ENCODE measurements at regions not wholly inside any gene's neighbourhood (a gene's known extent, or its start where the extent isn't known, plus 50 kb on each side); places are given as distances from the start of the nearest gene placed in this dataset.
"Not testable (repeated sequence)": the region's sequence is repeated elsewhere in the genome, so short reads cannot be mapped to it uniquely, and the experiment has no call there.

DNA sequence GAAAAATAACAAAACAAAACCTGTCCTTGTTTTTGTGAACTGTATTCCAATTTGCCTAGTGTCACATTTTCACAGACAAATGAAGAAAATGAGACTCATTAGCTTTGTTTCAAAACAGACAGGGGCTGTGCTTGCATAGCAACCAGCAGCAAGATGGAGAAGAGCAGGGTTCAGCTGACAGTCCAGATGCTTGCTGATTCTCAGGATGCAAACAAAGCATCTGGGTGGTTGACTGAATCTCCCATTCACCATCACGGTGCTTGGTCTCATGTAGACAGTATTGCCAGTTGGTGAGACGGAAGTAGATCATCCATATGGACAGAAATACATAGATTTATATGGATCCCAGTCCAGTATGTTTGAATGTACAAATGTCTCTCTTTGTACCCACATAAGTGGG is 326.8 kb downstream of the CCDC85A start:
- intact Hi-C loops (cut with micrococcal nuclease), result no loop called here

DNA sequence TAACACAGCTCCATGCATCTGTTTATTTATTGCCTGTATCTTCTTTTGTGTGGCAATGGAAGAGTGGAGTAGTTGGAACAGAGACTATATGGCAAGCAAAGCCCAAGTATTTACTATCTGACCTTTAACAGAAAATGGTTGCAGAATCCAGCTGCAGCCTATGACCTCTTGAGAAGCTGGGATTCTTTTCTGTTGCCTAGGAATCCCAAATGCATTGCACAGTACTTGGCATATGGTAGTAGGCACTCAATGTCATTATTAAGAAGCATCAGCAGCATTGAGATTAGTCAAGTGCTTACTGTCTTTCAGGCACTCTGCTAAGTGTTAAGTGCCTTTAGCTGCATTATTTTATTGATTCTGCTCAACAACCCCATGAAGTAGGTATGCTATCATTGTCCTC is 331.6 kb downstream of the CCDC85A start:
- intact Hi-C loops (cut with micrococcal nuclease), result no loop called here

DNA sequence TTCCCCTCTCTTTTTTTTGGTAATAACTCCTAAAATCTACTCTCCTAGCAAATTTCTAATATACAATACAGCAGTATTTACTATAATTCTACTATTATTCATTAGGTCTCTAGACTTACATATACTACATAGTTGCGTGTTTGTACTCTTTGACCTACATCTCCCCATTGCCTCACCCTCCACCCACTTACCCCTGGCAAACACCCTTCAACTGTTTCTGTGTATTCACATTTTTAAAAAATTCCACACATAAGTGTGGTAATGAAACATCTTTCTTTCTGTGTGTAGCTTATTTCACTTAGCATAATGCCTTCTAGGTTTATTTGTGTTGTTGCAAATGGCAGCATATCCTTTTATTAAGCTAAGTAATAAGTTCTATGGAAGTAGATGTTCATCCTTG is 336.0 kb downstream of the CCDC85A start:
- intact Hi-C loops (cut with micrococcal nuclease), result no loop called here

DNA sequence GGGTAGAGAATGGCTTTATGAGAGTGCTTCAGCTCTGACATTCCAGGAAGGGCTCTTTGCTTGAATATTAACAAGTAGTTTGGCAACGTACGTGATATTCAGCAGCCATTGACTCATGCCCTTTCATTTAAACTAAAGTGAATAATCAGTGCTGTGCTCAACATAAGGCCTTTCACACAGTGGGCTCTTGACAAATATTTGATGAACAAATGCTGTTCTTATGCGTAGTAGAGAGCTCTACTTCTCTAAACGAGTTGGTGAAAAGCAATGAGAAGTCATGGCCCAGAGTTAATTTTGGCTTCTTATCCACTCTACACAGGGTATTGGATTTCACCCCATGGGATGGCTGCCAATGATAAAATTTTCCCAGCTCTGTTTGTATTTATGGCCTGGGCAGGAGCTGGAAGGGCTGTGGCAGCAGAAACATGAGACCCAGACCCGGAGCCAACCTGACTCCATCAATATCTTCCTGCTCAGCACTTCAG is 338.9 kb downstream of the CCDC85A start:
- intact Hi-C loops (cut with micrococcal nuclease), result no loop called here

DNA sequence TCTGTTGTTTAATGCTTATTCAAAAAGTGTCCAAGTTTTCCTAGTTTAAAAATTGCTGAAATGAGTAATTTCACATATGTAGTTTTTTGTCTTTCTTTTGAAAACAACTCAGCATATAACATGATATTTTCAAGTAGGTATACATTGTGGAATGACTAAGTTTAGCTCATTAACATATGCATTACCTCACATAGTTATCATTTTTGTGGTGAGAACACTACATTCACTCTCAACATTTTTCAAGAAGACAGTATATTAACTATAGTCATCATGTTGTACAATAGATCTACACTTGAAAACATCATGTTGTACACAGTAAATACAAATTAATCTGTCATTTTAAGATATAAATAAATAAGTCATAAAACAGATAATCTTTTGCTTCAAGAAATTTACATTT is 340.0 kb downstream of the CCDC85A start:
- intact Hi-C loops (cut with micrococcal nuclease), result no loop called here

DNA sequence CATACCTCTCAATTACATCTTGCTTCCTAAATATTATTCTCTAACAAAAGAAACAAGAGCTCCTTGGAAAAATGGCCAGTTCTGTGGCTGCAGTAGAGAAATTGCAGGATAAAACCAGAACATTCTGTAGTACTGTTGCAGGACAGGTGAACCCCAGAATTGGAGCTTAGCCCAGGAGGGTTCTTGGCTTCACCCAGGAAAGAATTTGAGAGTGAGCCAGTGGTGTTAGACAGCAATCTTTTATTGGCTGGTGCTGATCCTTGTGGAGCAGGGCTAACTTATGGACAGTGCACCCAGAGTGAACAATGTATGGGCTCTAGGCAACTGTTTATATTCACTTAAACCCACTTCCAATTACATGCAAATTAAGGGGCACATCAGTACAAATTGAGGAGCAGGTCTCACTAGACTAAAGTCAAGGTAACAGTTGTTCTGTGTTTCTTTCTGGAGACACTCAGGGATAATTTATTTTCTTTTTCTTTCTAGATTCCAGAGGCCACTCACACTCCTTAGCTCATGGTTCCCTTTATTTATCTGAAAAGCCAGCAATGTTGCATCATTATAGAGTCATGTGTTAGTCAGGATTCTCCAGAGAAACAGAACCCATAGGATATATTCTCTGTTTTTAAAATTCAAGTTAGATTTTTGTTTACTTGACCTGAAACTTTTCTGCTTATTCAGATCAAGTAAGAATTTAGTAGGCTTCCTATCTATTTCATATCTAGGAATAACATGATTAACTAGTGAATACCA is 348.1 kb downstream of the CCDC85A start:
- intact Hi-C loops (cut with micrococcal nuclease), result no loop called here

DNA sequence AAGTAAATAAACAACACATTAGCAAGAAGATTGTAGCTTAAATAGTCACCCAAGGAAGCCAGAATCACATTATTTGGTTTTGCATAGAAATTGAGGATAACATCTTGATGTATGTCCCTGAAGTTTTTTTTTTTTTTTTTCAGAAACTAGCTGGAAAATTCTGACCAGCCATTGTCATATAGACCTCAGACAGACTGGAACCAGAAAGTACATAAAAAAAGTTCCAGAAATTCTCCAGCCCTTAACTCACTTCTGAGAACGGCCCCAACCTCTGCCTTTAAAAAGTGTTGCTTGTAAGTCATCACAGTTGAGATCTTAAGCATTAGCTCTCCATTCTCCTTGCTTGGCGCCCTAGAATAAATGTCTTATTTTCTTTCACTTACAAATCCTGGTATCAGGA is 350.5 kb downstream of the CCDC85A start:
- intact Hi-C loops (cut with micrococcal nuclease), result no loop called here

DNA sequence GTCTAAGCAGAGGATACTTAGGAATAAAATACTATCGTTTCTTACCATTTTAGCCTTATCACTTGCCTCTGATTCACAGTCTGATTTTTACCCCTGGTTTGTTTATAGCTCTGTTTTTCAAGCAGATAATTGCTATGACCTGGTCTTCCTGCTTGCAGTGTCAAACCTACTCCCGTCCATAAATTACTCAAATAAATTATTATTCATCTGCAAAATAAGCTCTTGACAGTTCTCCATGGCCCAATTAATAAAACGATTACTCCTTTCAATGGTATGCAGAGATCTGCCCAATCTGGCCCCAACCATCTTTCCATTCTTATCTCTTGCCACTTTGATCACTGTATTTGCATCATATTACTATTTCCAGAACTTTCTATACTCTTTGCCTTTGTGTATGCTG is 354.0 kb downstream of the CCDC85A start:
- intact Hi-C loops (cut with micrococcal nuclease), result no loop called here

DNA sequence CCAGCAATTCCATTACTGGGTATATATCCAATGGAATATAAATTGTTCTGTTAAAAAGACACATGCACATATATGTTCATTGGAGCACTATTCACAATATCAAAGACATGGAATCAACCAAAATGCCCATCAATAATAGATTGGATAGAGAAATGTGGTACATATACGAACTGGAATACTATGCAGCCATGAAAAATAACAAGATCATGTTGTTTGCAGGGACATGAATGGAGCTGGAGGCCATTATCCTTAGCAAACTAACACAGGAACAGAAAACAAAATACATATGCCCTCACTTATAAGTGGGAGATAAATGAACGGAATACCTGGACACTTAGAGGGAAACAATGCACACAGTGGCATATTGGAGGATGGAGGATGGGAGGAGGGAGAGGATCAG is 355.8 kb downstream of the CCDC85A start:
- intact Hi-C loops (cut with micrococcal nuclease), result no loop called here

DNA sequence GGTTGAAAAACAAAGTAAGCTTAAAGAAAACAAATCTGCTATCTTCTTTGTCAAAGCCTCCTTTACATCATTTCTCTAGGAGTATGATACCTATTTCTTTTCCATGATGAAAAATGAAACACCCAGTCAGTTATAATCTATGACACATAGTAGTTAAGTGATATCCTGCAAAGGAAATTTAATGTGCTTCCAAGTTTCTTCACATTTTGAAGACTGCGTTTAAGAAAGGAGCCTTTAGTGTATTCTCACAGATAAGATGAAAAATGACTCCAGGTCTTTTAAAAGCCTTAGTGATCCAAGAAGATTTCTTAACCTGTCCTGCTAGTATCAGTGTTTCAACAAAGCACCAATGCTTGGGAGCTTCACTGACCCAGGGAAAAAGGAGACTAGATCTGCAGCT is 356.7 kb downstream of the CCDC85A start:
- intact Hi-C loops (cut with micrococcal nuclease), result no loop called here

DNA sequence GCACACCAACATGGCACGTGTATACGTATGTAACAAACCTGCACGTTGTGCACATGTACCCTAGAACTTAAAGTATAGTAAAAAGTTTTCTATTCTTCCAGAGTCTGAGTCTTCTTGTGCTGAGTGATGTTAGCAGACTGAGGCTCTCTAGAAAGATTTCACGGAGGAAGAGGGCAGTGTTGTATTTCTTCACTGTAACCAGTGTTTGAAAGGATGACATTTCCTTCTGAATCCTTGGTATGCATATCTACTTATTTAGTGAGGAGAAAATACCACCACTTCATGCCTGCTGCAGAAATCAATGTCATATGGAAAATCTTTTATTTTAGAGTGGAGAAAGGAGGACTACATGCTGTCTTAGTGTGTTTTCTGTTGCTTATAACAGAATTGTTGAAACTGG is 357.1 kb downstream of the CCDC85A start:
- intact Hi-C loops (cut with micrococcal nuclease), result no loop called here

DNA sequence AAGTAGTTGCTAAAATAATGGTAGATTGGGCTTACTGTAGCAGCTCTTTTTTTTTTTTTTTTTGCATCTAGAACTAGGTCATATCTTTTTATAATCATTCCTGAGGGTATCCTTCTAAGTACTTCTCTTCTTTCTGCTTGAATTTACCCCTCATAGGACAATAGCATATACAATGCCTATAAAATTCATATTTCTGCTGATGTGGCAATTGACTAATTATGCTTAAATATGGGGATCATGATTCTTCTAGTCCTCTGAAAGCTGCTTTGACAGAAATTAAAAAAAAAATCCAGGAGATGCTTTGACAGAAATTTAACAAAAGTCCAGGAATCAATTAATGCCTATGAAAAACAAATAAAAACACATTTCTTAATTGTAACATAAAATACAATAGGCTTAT is 358.4 kb downstream of the CCDC85A start:
- intact Hi-C loops (cut with micrococcal nuclease), result no loop called here

DNA sequence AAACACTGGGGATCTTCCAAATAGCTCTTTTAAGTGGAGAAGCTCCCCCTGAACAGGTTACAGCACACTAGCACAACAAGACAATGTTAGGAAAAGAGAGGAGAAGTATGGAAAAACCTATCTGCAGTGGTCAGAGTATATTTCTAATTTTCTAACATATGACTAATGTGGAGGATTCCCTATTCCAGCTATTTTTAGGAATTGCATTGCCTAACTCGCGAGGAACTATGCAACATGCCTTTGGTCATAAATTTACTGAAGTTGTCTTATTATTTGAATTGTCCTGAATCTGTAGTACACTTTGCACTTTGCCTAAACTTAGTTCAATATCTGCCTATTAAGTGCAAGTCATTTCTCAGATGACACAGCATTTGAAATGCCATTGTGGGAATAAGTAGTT is 381.4 kb downstream of the CCDC85A start:
- intact Hi-C loops (cut with micrococcal nuclease), result no loop called here

DNA sequence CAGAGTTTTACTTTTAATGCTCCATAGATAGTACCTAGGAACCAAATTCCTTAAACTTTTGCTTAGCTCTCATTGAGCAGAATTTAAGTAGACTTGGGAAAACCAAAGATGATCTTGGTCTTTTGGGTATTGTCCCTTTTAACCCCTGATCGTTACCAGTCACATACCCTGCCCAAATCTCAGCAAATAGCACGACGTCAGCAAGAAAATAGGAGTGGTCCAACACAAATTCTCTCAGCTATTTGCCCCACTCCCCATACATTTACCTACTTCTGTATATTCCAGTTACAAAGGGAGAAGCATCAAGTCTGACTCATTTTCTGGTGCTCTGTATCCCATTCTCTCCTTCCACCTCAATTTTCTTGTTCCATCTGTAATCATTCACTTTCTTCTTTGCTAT is 387.3 kb downstream of the CCDC85A start:
- intact Hi-C loops (cut with micrococcal nuclease), result no loop called here

DNA sequence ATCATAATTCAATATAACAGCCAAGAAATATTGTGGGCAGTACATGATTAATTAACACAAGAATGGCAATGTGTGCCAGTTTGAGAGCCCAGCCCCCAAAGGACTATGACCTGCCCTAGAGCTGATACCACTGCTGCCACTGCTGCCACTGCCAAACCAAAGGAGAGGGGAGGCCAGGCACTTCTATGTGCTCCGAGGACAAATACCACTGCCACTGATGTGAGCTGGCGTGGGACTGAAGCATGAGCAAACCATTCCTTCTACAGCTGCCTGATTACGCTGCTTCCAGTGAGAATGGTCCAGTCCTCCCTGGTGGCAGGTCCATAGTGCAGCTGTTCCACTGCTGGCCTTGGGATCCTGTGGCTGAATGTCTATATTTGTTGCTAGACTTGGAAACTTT is 392.2 kb downstream of the CCDC85A start:
- intact Hi-C loops (cut with micrococcal nuclease), result no loop called here

DNA sequence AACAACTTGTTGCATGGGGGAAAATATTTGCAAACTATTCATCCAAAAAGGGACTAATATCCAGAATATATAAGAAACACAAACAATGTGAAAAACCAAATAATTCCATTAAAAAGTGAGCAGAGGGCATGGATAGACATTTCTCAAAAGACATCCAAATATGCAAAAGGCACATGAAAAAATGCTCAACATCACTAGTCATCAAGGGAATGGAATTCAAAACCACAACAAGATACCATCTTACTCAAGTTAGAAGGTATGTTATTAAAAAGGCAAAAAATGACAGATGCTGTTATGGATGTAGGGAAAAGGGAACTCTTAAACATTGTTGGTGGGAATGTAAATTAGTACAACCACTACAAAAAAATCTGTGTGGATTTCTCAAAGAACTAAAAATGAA is 396.5 kb downstream of the CCDC85A start:
- intact Hi-C loops (cut with micrococcal nuclease), result no loop called here

DNA sequence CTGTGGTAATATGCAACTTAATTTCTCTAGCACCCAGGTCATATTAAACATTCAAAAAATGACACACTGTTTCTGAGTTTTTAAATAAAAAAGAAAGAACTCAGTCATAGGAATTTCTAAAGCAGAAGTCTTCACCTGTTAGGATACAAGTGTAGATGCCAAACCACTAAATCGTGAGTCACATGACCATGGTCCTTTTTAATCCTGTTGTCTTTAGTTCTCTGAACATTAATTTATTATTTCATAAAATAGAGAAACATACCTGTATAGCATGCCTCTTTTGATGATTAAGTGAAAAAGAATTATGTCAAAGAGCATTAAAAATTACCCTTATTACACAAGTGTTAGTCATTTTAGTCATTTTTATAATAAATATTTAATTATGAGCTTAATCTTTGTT is 398.8 kb downstream of the CCDC85A start:
- intact Hi-C loops (cut with micrococcal nuclease), result no loop called here

DNA sequence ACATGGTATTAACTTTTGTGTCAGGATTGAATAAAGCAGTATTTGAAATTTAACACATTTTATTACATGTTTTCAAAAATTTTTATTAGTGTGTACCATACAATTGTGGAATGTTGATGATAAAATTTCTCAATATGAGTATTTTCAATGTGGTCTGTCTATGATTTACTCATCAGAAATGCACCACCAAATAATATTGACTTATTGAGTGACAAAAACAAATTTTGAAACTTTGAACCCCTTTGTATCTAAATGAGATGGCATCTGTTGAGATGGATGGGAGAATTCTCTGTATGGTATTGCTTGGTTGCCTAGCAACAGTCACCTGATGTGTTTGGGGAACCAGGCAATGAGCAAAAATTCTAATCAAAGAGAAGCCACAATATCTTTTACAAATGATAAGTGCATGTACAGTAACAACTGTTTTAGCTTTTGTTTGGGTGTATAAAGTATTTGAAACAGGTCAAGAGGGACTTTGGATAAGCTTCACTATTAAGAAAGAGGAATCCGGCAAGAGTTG is 400.1 kb downstream of the CCDC85A start:
- intact Hi-C loops (cut with micrococcal nuclease), result no loop called here

DNA sequence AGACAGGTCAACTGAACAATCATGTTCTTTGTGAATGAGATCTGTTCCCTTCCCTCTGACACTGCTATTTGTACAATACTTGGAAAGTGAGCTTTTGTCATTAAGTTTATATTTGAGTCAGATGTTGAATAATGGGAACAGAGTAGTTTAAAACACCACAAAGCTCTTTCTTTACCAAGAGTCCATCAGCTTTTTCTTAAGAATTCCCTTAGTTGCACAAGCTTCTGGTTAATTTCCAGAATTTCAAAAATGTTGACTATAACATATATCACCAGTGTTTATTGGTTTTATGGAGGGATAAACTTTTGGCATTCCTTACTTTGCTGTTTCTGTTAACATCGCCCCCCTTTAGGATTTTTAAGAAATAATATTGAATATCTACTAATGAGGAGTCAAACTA is 403.7 kb downstream of the CCDC85A start:
- intact Hi-C loops (cut with micrococcal nuclease), result no loop called here

DNA sequence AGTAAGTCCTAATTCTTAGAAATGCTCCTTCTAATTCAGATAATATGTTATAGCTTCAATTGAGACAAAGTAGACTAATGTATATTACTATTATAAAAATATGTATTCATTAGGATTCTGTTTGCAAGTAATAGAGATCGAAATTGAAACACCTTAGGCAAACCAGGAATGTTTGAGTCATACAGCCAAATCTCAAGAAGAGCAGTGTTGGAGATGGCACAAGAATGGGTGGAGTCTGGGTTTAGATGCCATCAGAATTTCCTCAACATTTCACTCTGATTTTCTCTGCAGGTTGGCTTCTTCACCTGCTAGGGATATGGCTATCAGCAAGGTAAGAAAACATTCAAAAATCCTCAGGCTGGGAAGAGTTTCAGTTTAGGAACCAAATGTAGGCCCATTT is 405.4 kb downstream of the CCDC85A start:
- intact Hi-C loops (cut with micrococcal nuclease), result no loop called here

DNA sequence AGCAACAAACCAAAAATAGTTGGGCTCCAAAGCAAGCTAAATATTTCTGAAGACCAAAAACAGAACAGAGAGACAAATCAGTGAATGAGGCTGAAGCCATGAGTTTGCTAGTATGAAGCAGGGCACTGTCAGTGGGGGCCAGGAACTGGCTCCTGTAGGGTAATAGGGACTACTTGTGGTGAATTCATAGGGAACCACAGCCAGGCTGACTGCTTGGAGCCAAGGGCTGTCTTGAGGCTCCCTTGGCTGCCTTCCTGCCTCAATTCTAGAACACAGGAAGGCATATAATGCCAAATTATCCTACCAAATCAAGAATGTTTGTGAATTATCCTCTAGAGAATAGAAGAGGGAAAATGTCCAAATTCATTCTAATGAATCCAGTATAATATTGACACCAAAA is 406.0 kb downstream of the CCDC85A start:
- intact Hi-C loops (cut with micrococcal nuclease), result no loop called here

DNA sequence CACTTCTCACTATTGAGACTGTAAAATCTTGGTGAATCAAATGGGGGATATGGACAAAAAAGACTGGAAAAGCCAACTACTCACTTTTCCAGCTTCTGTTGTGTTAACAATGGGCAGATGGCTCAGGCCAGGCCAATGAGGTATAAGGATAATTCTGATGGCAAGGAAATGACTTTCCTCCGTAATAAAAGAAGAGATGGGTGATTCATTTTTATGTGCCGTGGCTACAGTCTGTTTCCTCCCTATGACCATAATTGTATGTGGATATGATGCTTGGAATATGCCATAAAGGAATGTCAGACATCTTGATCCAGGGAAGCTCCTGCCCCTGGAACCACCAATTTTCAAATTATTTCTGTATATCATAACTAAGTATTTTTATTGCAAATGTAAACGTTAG is 406.8 kb downstream of the CCDC85A start:
- intact Hi-C loops (cut with micrococcal nuclease), result no loop called here

DNA sequence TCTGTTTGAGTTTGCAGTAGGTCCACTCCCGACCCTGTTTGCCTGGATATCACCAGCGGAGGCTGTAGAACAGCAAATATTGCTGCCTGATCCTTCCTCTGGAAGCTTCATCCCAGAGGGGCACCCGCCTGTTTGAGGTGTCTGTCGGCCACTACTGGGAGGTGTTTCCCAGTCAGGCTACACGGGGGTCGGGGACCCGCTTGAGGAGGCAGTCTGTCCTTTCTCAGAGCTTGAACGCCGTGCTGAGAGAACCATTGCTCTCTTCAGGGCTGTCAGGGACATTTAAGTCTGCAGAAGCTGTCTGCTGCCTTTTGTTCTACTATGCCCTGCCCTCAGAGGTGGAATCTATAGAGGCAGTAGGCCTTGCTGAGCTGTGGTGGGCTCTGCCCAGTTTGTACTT is 422.3 kb downstream of the CCDC85A start:
- intact Hi-C loops (cut with micrococcal nuclease), result not testable (repeated sequence)

DNA sequence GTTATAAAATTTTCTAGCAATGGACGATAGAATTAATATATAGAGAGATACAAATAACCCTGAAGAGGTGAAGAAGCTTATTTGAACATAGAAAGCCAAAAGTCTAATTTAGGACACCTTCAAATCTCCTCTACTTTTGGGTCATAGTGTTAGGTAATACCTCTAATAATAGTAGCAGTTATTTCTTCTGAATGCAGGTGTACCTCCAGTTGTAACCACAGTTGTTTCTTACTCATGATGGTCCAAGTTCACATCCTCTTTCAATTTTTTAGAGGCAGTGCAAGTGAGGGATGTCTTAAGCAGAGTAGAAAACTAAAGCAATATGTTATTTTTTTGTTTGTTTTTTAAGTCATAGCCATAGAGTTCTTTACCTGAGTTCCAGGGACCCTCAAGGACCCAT is 429.5 kb downstream of the CCDC85A start:
- intact Hi-C loops (cut with micrococcal nuclease), result no loop called here
